ENCODE measurements at regions not wholly inside any gene's neighbourhood (a gene's known extent, or its start where the extent isn't known, plus 50 kb on each side); places are given as distances from the start of the nearest gene placed in this dataset.

DNA sequence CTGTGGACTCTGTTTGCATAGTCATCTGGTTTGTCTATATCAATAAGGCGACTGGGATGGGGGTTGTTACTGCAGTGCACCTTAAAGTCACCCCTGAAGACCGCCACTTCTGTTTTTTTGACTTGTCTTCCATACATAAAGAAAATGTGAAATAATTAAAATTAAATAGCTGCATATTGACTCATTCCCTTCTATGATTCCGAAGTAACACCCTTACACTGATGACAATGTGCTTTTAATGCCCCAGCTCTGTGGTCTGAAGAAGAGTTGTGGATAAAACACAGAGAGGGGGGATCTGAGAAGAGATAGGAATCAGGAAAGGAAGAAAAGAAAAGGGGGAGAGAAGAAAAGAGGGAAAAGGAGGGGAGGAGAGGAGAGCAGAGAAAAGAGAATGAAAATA, 796.9 kb upstream of the MBL2 start:
- CTCF ChIA-PET = no interaction called here
- H3K4me1 ChIP-seq (ENCODE audit: insufficient read depth, low read length) = no peaks in the 10 kb centered on the region
- no peak overlapping the region for H3K4me3 ChIP-seq (ENCODE audit: low read length)
- Mint-ChIP-seq H3K4me1 (no peaks in the 10 kb centered on the region), H3K9me3 (peaks cover 8 to 33% (median 20%) of the 10 kb centered on the region in 5 donors), H3K27ac (no peak overlapping the region), H3K36me3 (no peaks in the 10 kb centered on the region), H3K27me3 (no peaks in the 10 kb centered on the region), H3K4me3 (no peak overlapping the region)
- POLR2A ChIA-PET = no interaction called here
- no peaks in the 10 kb centered on the region for H3K36me3 ChIP-seq (ENCODE audit: insufficient read depth, low read length)
- H3K9me3 ChIP-seq (ENCODE audit: low read length) = no peaks in the 10 kb centered on the region
- H3K27ac ChIP-seq (ENCODE audit: low read depth, low read length) = no peak overlapping the region
- DNase-seq = no peak
- H3K27me3 ChIP-seq (ENCODE audit: insufficient read depth, low read length, poor library complexity, severe bottlenecking) = no peaks in the 10 kb centered on the region

DNA sequence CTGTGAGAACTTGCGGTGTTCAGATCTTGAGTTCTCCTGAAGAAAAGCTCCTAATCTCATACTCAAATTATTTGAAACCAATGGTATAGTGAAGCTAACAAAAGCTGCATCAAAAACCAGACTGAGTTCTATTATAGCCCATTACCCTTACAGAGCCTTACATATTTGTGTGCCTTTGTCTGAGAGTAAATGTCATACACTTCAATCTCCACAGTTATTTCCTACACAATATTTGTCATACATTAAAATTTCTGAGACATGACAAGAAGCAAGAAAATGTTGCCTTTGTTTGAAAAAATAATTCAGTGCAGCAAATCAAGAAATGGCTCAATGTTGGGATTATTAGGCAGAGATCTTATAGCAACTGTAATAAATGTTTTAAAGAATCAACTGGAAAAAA, 776.1 kb upstream of the MBL2 start:
- Mint-ChIP-seq H3K4me1 (no peaks in the 10 kb centered on the region), H3K27me3 (no peaks in the 10 kb centered on the region), H3K4me3 (no peak overlapping the region), H3K9me3 (peaks cover 5 to 45% (median 16%) of the 10 kb centered on the region in 5 donors), H3K27ac (no peak overlapping the region), H3K36me3 (no peaks in the 10 kb centered on the region)
- no peak overlapping the region for H3K27ac ChIP-seq (ENCODE audit: low read depth, low read length)
- no peak overlapping the region for H3K4me3 ChIP-seq (ENCODE audit: low read length)
- no peaks in the 10 kb centered on the region for H3K4me1 ChIP-seq (ENCODE audit: insufficient read depth, low read length)
- no peak for DNase-seq
- no peaks in the 10 kb centered on the region for H3K36me3 ChIP-seq (ENCODE audit: insufficient read depth, low read length)
- CTCF ChIA-PET = no interaction called here
- POLR2A ChIA-PET = no interaction called here
- no peaks in the 10 kb centered on the region for H3K27me3 ChIP-seq (ENCODE audit: insufficient read depth, low read length, poor library complexity, severe bottlenecking)
- no peaks in the 10 kb centered on the region for H3K9me3 ChIP-seq (ENCODE audit: low read length)

DNA sequence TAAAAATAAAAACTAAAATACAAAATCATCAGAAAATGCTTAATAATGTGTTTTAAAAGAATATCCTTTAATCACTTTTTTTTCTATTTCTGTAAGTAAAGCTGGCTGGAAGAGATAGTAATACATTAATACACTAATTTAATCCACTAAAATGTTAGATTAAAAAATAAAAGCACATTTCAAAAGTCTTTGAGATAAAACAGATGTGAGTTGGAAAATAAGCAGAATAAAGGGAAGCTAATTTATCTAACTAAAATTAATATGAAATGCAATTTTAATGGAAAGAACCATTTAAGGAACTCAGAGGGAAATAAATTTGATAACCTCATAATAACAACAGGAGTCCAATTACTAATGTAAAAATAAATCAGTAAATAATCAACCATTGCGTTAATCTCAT, 774.8 kb upstream of the MBL2 start:
- no peak for DNase-seq
- ChIA-PET CTCF (no interaction called here), POLR2A (no interaction called here)
- Histone ChIP-seq H3K36me3 (ENCODE audit: insufficient read depth, low read length) (no peaks in the 10 kb centered on the region), H3K27me3 (ENCODE audit: insufficient read depth, low read length, poor library complexity, severe bottlenecking) (no peaks in the 10 kb centered on the region), H3K4me1 (ENCODE audit: insufficient read depth, low read length) (no peaks in the 10 kb centered on the region), H3K9me3 (ENCODE audit: low read length) (no peaks in the 10 kb centered on the region), H3K27ac (ENCODE audit: low read depth, low read length) (no peak overlapping the region), H3K4me3 (ENCODE audit: low read length) (no peak overlapping the region)
- Mint-ChIP-seq H3K4me1 (no peaks in the 10 kb centered on the region), H3K9me3 (peaks cover 5 to 51% (median 16%) of the 10 kb centered on the region in 5 donors), H3K4me3 (no peak overlapping the region), H3K27me3 (no peaks in the 10 kb centered on the region), H3K36me3 (no peaks in the 10 kb centered on the region), H3K27ac (no peak overlapping the region)

DNA sequence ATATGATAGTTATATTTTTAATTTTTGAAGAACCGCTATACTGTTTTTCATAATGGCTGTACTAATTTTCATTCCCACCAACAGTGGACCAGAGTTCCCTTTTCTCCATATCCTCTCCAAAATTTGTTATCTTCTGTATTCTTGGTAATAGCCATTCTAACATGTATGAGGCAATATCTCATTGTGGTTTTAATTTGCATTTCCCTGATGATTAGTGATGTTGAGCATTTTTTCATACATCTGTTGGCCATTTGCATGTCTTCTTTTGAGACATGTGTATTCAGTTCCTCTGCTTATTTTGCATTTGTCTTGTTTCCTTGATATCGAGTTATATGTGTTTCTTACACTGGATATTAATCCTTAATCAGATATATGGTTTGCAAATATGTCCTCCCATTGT, 770.8 kb upstream of the MBL2 start:
- H3K27me3 ChIP-seq (ENCODE audit: insufficient read depth, low read length, poor library complexity, severe bottlenecking) = no peaks in the 10 kb centered on the region
- Mint-ChIP-seq H3K9me3 (peaks cover 3 to 43% (median 13%) of the 10 kb centered on the region in 5 donors), H3K4me1 (no peaks in the 10 kb centered on the region), H3K4me3 (no peak overlapping the region), H3K36me3 (no peaks in the 10 kb centered on the region), H3K27me3 (no peaks in the 10 kb centered on the region), H3K27ac (no peak overlapping the region)
- H3K4me1 ChIP-seq (ENCODE audit: insufficient read depth, low read length) = no peaks in the 10 kb centered on the region
- POLR2A ChIA-PET = no interaction called here
- no peaks in the 10 kb centered on the region for H3K36me3 ChIP-seq (ENCODE audit: insufficient read depth, low read length)
- CTCF ChIA-PET = no interaction called here
- H3K27ac ChIP-seq (ENCODE audit: low read depth, low read length) = no peak overlapping the region
- no peak overlapping the region for H3K4me3 ChIP-seq (ENCODE audit: low read length)
- no peak for DNase-seq
- H3K9me3 ChIP-seq (ENCODE audit: low read length) = no peaks in the 10 kb centered on the region

DNA sequence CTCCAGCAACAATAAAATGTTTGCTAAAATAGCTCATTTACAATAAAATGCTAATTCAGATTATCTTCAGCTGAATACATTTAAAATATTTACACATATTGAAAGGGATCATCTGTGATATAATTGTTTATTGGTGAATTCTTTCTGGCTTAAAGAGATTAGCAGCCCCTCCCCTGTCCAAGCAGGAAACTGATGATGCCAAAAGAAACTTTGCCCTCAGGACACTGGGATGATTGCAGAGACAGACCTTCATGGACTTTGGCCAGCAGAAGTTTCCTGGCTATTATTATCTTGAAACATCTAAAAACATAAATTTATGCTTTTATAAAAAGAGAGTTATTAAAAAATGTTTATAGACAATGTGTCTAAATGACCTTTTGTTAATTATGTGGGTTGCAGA, 764.9 kb upstream of the MBL2 start:
- Histone ChIP-seq H3K9me3 (ENCODE audit: low read length) (no peaks in the 10 kb centered on the region), H3K4me3 (ENCODE audit: low read length) (no peak overlapping the region), H3K36me3 (ENCODE audit: insufficient read depth, low read length) (no peaks in the 10 kb centered on the region), H3K27me3 (ENCODE audit: insufficient read depth, low read length, poor library complexity, severe bottlenecking) (no peaks in the 10 kb centered on the region), H3K27ac (ENCODE audit: low read depth, low read length) (no peak overlapping the region), H3K4me1 (ENCODE audit: insufficient read depth, low read length) (no peaks in the 10 kb centered on the region)
- Mint-ChIP-seq H3K27ac (no peak overlapping the region), H3K27me3 (no peaks in the 10 kb centered on the region), H3K36me3 (no peaks in the 10 kb centered on the region), H3K4me3 (no peak overlapping the region), H3K4me1 (no peaks in the 10 kb centered on the region), H3K9me3 (peaks cover 0 to 24% (median 13%) of the 10 kb centered on the region in 5 donors)
- no peak for DNase-seq
- CTCF ChIA-PET = no interaction called here
- POLR2A ChIA-PET = no interaction called here

DNA sequence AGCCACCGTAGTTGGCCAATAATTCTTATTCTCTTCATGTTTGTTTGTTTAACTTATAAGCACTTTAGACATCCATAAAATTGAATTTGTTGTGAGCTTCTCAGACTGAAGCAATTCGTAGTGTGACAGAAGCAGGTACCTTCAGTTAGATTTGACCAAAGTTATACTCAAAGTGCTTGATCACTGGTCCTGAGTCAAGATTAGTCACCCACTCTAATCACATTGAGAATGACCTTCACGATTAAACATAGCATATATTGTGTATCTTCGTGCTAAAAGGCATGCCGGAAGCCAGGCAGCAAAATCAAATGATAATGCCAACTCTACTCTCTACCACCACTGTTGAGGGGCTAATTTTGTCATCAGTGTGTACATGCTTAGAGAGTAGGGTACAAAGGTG, 763.7 kb upstream of the MBL2 start:
- Mint-ChIP-seq H3K4me1 (no peaks in the 10 kb centered on the region), H3K36me3 (no peaks in the 10 kb centered on the region), H3K27ac (no peak overlapping the region), H3K4me3 (no peak overlapping the region), H3K27me3 (no peaks in the 10 kb centered on the region), H3K9me3 (peaks cover under 1 to 22% (median 10%) of the 10 kb centered on the region in 5 donors)
- no peaks in the 10 kb centered on the region for H3K27me3 ChIP-seq (ENCODE audit: insufficient read depth, low read length, poor library complexity, severe bottlenecking)
- no peak for DNase-seq
- no peak overlapping the region for H3K4me3 ChIP-seq (ENCODE audit: low read length)
- CTCF ChIA-PET = no interaction called here
- no peaks in the 10 kb centered on the region for H3K36me3 ChIP-seq (ENCODE audit: insufficient read depth, low read length)
- POLR2A ChIA-PET = no interaction called here
- no peaks in the 10 kb centered on the region for H3K4me1 ChIP-seq (ENCODE audit: insufficient read depth, low read length)
- no peaks in the 10 kb centered on the region for H3K9me3 ChIP-seq (ENCODE audit: low read length)
- no peak overlapping the region for H3K27ac ChIP-seq (ENCODE audit: low read depth, low read length)

DNA sequence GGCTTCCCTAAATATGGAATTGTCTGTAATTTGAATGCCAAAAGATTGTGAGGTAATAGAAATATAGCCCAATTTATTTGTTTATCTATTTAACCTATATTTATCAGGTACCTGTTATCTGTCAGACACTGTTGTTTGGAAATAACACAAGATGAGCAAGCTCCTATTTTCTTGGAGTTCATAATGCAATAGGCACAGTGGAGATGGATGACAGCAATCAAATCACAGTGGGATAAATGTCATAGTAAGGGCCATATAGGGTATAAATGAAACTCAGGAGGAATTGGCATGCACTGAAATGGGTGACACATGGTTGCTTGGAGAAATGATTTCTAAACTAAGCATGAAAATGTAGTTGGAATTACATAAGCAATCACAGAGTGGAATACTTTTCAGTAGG, 761.8 kb upstream of the MBL2 start:
- CTCF ChIA-PET = no interaction called here
- H3K27me3 ChIP-seq (ENCODE audit: insufficient read depth, low read length, poor library complexity, severe bottlenecking) = no peaks in the 10 kb centered on the region
- H3K4me3 ChIP-seq (ENCODE audit: low read length) = no peak overlapping the region
- no peak for DNase-seq
- POLR2A ChIA-PET = no interaction called here
- no peak overlapping the region for H3K27ac ChIP-seq (ENCODE audit: low read depth, low read length)
- H3K27me3 Mint-ChIP-seq = no peaks in the 10 kb centered on the region
- H3K4me1 Mint-ChIP-seq = no peaks in the 10 kb centered on the region
- H3K36me3 ChIP-seq (ENCODE audit: insufficient read depth, low read length) = no peaks in the 10 kb centered on the region
- no peak overlapping the region for H3K4me3 Mint-ChIP-seq
- H3K9me3 Mint-ChIP-seq = peaks cover 2 to 30% (median 8%) of the 10 kb centered on the region in 5 donors
- H3K27ac Mint-ChIP-seq = no peak overlapping the region
- H3K9me3 ChIP-seq (ENCODE audit: low read length) = no peaks in the 10 kb centered on the region
- H3K4me1 ChIP-seq (ENCODE audit: insufficient read depth, low read length) = no peaks in the 10 kb centered on the region
- H3K36me3 Mint-ChIP-seq = no peaks in the 10 kb centered on the region

DNA sequence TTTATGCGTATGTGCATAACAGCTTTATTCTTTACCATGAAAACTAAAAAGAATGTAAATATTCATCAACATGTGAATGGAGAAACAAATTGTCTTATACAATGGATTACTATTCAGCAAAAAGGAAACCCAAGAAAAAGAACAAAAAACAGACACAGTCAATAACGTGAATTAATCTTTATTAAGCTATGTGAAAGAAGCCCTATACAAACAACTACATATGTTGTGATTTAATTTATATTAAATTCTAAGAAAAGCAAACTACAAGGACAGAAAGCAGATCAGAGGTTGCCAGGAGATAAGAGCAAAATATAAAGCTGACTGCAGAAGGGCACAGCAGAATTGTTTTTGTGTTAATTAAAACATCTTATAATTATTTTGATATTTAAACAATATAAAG, 756.4 kb upstream of the MBL2 start:
- ChIA-PET POLR2A (no interaction called here), CTCF (no interaction called here)
- H3K27ac Mint-ChIP-seq = no peak overlapping the region
- no peak overlapping the region for H3K4me3 Mint-ChIP-seq
- H3K36me3 Mint-ChIP-seq = no peaks in the 10 kb centered on the region
- Histone ChIP-seq H3K27me3 (ENCODE audit: insufficient read depth, low read length, poor library complexity, severe bottlenecking) (no peaks in the 10 kb centered on the region), H3K4me1 (ENCODE audit: insufficient read depth, low read length) (no peaks in the 10 kb centered on the region), H3K4me3 (ENCODE audit: low read length) (no peak overlapping the region), H3K27ac (ENCODE audit: low read depth, low read length) (no peak overlapping the region), H3K9me3 (ENCODE audit: low read length) (no peaks in the 10 kb centered on the region), H3K36me3 (ENCODE audit: insufficient read depth, low read length) (no peaks in the 10 kb centered on the region)
- H3K27me3 Mint-ChIP-seq = no peaks in the 10 kb centered on the region
- peaks cover 2 to 33% (median 7%) of the 10 kb centered on the region in 5 donors for H3K9me3 Mint-ChIP-seq
- DNase-seq = no peak
- no peaks in the 10 kb centered on the region for H3K4me1 Mint-ChIP-seq

DNA sequence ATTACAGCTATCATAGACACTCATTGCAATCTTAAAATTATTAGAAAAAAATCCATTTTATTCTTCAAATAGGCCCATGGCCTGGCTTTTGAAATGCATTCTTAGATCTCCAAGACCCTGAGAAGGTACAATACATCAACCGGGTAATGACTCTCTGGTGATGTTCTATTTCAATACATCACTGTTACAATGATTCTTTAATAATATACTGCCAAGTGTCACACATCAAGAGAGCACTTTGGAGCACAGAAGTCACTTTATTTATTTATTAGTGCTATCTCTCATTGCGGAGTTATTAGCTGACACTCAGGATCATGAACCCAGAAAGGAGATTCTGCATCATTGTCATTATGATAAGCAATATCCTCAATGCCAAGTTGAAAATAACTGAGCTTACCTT, 748.5 kb upstream of the MBL2 start:
- no peaks in the 10 kb centered on the region for H3K36me3 ChIP-seq (ENCODE audit: insufficient read depth, low read length)
- Mint-ChIP-seq H3K4me3 (no peak overlapping the region), H3K27ac (no peak overlapping the region)

More for the DNA sequence above, 748.5 kb upstream of the MBL2 start:
- H3K27me3 ChIP-seq (ENCODE audit: insufficient read depth, low read length, poor library complexity, severe bottlenecking) = no peaks in the 10 kb centered on the region
- H3K9me3 ChIP-seq (ENCODE audit: low read length) = no peaks in the 10 kb centered on the region
- ChIA-PET CTCF (no interaction called here), POLR2A (no interaction called here)
- Mint-ChIP-seq H3K27me3 (no peaks in the 10 kb centered on the region), H3K36me3 (no peaks in the 10 kb centered on the region), H3K4me1 (no peaks in the 10 kb centered on the region), H3K9me3 (peaks cover 8 to 46% (median 17%) of the 10 kb centered on the region in 5 donors)
- H3K27ac ChIP-seq (ENCODE audit: low read depth, low read length) = no peak overlapping the region
- H3K4me3 ChIP-seq (ENCODE audit: low read length) = no peak overlapping the region
- H3K4me1 ChIP-seq (ENCODE audit: insufficient read depth, low read length) = no peaks in the 10 kb centered on the region
- DNase-seq = no peak

All from CD8-positive, alpha-beta memory T cell (primary cell).